Fibroblast of mammary gland (primary cell): ENCODE measurements at regions not wholly inside any gene's neighbourhood (a gene's known extent, or its start where the extent isn't known, plus 50 kb on each side); places are given as distances from the start of the nearest gene placed in this dataset.

Experiments
- DNase-seq: peaks from one replicate; pipeline ENCODE4 v3.0.0-alpha.2; 2010; ENCODE audit warnings: low read depth
- H3K4me3 ChIP-seq: 2 replicates; pipeline ENCODE4 v1.5.1; 2011; ENCODE audit warnings: low read depth, mild to moderate bottlenecking, low read length, moderate library complexity; ENCODE audit not compliant: control insufficient read depth
- CTCF ChIP-seq: conservative IDR thresholded peaks from 2 replicates; pipeline ENCODE4 v1.5.1; 2011; ENCODE audit warnings: low read depth, low read length, inconsistent platforms; ENCODE audit not compliant: control insufficient read depth, insufficient read depth

- DNase-seq, result no peak
- H3K4me3 ChIP-seq, result no peak overlapping the region
- TF ChIP-seq CTCF, result no peak
Observed at GRCh38 chr16:17812771-17813170, 342.0 kb upstream of the XYLT1 start.

- peak; percentile 38 for DNase-seq
- no peak overlapping the region for H3K4me3 ChIP-seq
- TF ChIP-seq CTCF, result no peak
Observed at GRCh38 chr16:17804857-17805256, 334.1 kb upstream of the XYLT1 start.

- peak; percentile 97 for DNase-seq
- TF ChIP-seq CTCF, result no peak
Observed at GRCh38 chr16:17803625-17804410, 333.1 kb upstream of the XYLT1 start.

GRCh38 chr16:17802571-17802970 is 331.8 kb upstream of the XYLT1 start:
- TF ChIP-seq CTCF, result no peak
- DNase-seq, result peak; percentile 71
- H3K4me3 ChIP-seq, result no peak overlapping the region

More at GRCh38 chr16:17803625-17804410, 333.1 kb upstream of the XYLT1 start:
- no peak overlapping the region for H3K4me3 ChIP-seq

GRCh38 chr16:17801068-17801467 is 330.3 kb upstream of the XYLT1 start:
- no peak overlapping the region for H3K4me3 ChIP-seq
- TF ChIP-seq CTCF, result no peak
- DNase-seq, result peak; percentile 61

- no peak overlapping the region for H3K4me3 ChIP-seq
- TF ChIP-seq CTCF, result no peak
- DNase-seq, result no peak
Observed at GRCh38 chr16:17798716-17799115, 328.0 kb upstream of the XYLT1 start.

- no peak for DNase-seq
Observed at GRCh38 chr16:17793354-17793753, 322.6 kb upstream of the XYLT1 start.

More at GRCh38 chr16:17793354-17793753, 322.6 kb upstream of the XYLT1 start:
- no peak for TF ChIP-seq CTCF
- no peak overlapping the region for H3K4me3 ChIP-seq
